H9 (cell line): ENCODE measurements at regions not wholly inside any gene's neighbourhood (a gene's known extent, or its start where the extent isn't known, plus 50 kb on each side); places are given as distances from the start of the nearest gene placed in this dataset.

Source experiments
- DNase-seq: peaks from one replicate; pipeline ENCODE4 v3.0.0-alpha.2; 2017
- H2AFZ ChIP-seq: one replicate; pipeline ENCODE4 v1.6.1; 2013; ENCODE audit warnings: mild to moderate bottlenecking, low read length, control low read depth, moderate library complexity
- H2AK5ac ChIP-seq: 2 replicates; pipeline ENCODE4 v1.6.1; 2013; ENCODE audit warnings: low read length, control low read depth, mixed read lengths; ENCODE audit not compliant: insufficient read length
- H2BK120ac ChIP-seq: one replicate; pipeline ENCODE4 v1.6.1; 2013; ENCODE audit warnings: low read depth, mild to moderate bottlenecking, low read length, control low read depth, inconsistent platforms; ENCODE audit not compliant: poor library complexity, severe bottlenecking
- H2BK12ac ChIP-seq: 2 replicates; pipeline ENCODE4 v1.6.1; 2013; ENCODE audit warnings: low read length, control low read depth, mixed read lengths, low read depth; ENCODE audit not compliant: insufficient read length
- H2BK15ac ChIP-seq: 2 replicates; pipeline ENCODE4 v1.6.1; 2013; ENCODE audit warnings: low read depth, low read length, control low read depth
- H2BK20ac ChIP-seq: one replicate; pipeline ENCODE4 v1.6.1; 2013; ENCODE audit warnings: low read depth, mild to moderate bottlenecking, low read length, control low read depth, inconsistent platforms; ENCODE audit not compliant: poor library complexity, severe bottlenecking
- H2BK5ac ChIP-seq: 2 replicates; pipeline ENCODE4 v1.6.1; 2013; ENCODE audit warnings: low read length, control low read depth, mixed read lengths; ENCODE audit not compliant: insufficient read length
- H3K14ac ChIP-seq: 2 replicates; pipeline ENCODE4 v1.6.1; 2013; ENCODE audit warnings: low read length, control low read depth; ENCODE audit not compliant: insufficient read depth
- H3K18ac ChIP-seq: 2 replicates; pipeline ENCODE4 v1.6.1; 2013; ENCODE audit warnings: low read depth, mild to moderate bottlenecking, mixed read lengths, low read length, control low read depth; ENCODE audit not compliant: insufficient read length
- H3K23ac ChIP-seq: 2 replicates; pipeline ENCODE4 v1.6.1; 2013; ENCODE audit warnings: low read length, control low read depth, mixed read lengths, low read depth; ENCODE audit not compliant: insufficient read length
- H3K23me2 ChIP-seq: 2 replicates; pipeline ENCODE4 v1.6.1; 2013; ENCODE audit warnings: low read depth, mild to moderate bottlenecking, mixed read lengths, low read length, control low read depth; ENCODE audit not compliant: insufficient read length, poor library complexity, severe bottlenecking
- H3K27ac ChIP-seq: 2 replicates; pipeline ENCODE4 v1.5.1; 2013; ENCODE audit warnings: low read length, control low read depth, mixed read lengths, low read depth; ENCODE audit not compliant: insufficient read length
- H3K27me3 ChIP-seq: 2 replicates; pipeline ENCODE4 v1.6.1; 2013; ENCODE audit warnings: low read length, control low read depth, inconsistent platforms; ENCODE audit not compliant: insufficient read depth
- H3K4ac ChIP-seq: 2 replicates; pipeline ENCODE4 v1.6.1; 2013; ENCODE audit warnings: low read depth, mild to moderate bottlenecking, control low read depth, inconsistent platforms, low read length, moderate library complexity
- H3K4me1 ChIP-seq: 2 replicates; pipeline ENCODE4 v1.6.1; 2013; ENCODE audit warnings: low read length, control low read depth, inconsistent platforms; ENCODE audit not compliant: insufficient read depth
- H3K4me2 ChIP-seq: 2 replicates; pipeline ENCODE4 v1.6.1; 2013; ENCODE audit warnings: low read length, control low read depth, mixed read lengths; ENCODE audit not compliant: insufficient read length, insufficient read depth
- H3K56ac ChIP-seq: 2 replicates; pipeline ENCODE4 v1.6.1; 2013; ENCODE audit warnings: low read depth, mild to moderate bottlenecking, mixed read lengths, low read length, control low read depth; ENCODE audit not compliant: insufficient read length
- H3K79me1 ChIP-seq: 2 replicates; pipeline ENCODE4 v1.6.1; 2013; ENCODE audit warnings: low read depth, mild to moderate bottlenecking, moderate library complexity, low read length, control low read depth, inconsistent platforms; ENCODE audit not compliant: insufficient read depth, poor library complexity, severe bottlenecking
- H3K79me2 ChIP-seq: 2 replicates; pipeline ENCODE4 v1.6.1; 2013; ENCODE audit warnings: low read length, control low read depth, inconsistent platforms; ENCODE audit not compliant: insufficient read depth
- H3K9ac ChIP-seq: 2 replicates; pipeline ENCODE4 v1.6.1; 2013; ENCODE audit warnings: low read length, control low read depth, mixed read lengths; ENCODE audit not compliant: insufficient read length; ENCODE audit errors: extremely low read depth
- H3K9me3 ChIP-seq: one replicate; pipeline ENCODE4 v1.6.1; 2013; ENCODE audit warnings: low read depth, low read length, inconsistent platforms; ENCODE audit not compliant: control insufficient read depth
- H3T11ph ChIP-seq: one replicate; pipeline ENCODE4 v1.6.1; 2013; ENCODE audit warnings: mild to moderate bottlenecking, low read length, control low read depth, inconsistent platforms
- H4K20me1 ChIP-seq: one replicate; pipeline ENCODE4 v1.6.1; 2013; ENCODE audit not compliant: control insufficient read depth, insufficient read length, insufficient read depth
- H4K5ac ChIP-seq: 2 replicates; pipeline ENCODE4 v1.6.1; 2013; ENCODE audit warnings: low read depth, mild to moderate bottlenecking, mixed read lengths, low read length, control low read depth; ENCODE audit not compliant: insufficient read length
- H4K8ac ChIP-seq: replicated peaks from 2 replicates; pipeline ENCODE4 v1.6.1; 2013; ENCODE audit warnings: low read length, control low read depth, mixed read lengths, low read depth; ENCODE audit not compliant: insufficient read length
- H4K91ac ChIP-seq: 2 replicates; pipeline ENCODE4 v1.6.1; 2013; ENCODE audit warnings: low read depth, mild to moderate bottlenecking, moderate library complexity, mixed read lengths, low read length, control low read depth; ENCODE audit not compliant: insufficient read length
- H3K27ac Mint-ChIP-seq, 3 experiments: 2 replicates in 2 of 3; 3 replicates in 1 of 3; pipeline ENCODE4 v1.8.0; 2020 to 2021; ENCODE audit warnings: mixed read lengths in 3 of 3, mild to moderate bottlenecking in 1 of 3, moderate library complexity in 1 of 3
- H3K27me3 Mint-ChIP-seq: 2 replicates; pipeline ENCODE4 v1.8.0; 2021; ENCODE audit warnings: low read depth, mild to moderate bottlenecking, moderate library complexity, mixed read lengths
- H3K36me3 Mint-ChIP-seq, 3 experiments: 2 replicates in 2 of 3; 3 replicates in 1 of 3; pipeline ENCODE4 v1.8.0; 2020 to 2021; ENCODE audit warnings: low read depth in 3 of 3, mixed read lengths in 3 of 3; ENCODE audit not compliant: insufficient read depth in 1 of 3
- H3K4me1 Mint-ChIP-seq, 2 experiments: 2 replicates each; pipeline ENCODE4 v1.8.0; 2020; ENCODE audit warnings: mixed read lengths in 2 of 2
- H3K4me3 Mint-ChIP-seq, 2 experiments: 2 replicates in 1 of 2; 3 replicates in 1 of 2; pipeline ENCODE4 v1.8.0; 2020 to 2021; ENCODE audit warnings: mild to moderate bottlenecking in 2 of 2, mixed read lengths in 2 of 2, moderate library complexity in 1 of 2
- H3K9me3 Mint-ChIP-seq, 2 experiments: 2 replicates in 1 of 2; 3 replicates in 1 of 2; pipeline ENCODE4 v1.8.0; 2020; ENCODE audit warnings: mild to moderate bottlenecking in 2 of 2, mixed read lengths in 2 of 2, moderate library complexity in 1 of 2
- CTCF ChIP-seq: fragments of 200-600 bp; sonication (generic); conservative IDR thresholded peaks from 3 replicates; pipeline ENCODE4 v1.8.0; 2021; ENCODE audit warnings: antibody characterized with exemption, mild to moderate bottlenecking
- WGBS: extraction: QIAGEN DNeasy Blood & Tissue Kit; methylation state at CpG from one replicate; pipeline ENCODE4 v1.1.7; 2013; ENCODE audit warnings: missing lambda C conversion rate, low lambda C conversion rate, mixed read lengths; ENCODE audit not compliant: insufficient read length; ENCODE audit errors: extremely low coverage; 5-methylcytosine and 5-hydroxymethylcytosine counted together

- Histone ChIP-seq H2BK120ac (no peak overlapping the region), H4K20me1 (no peaks in the 10 kb centered on the region), H3K4ac (no peak overlapping the region), H3K9ac (no peak overlapping the region), H3K9me3 (no peaks in the 10 kb centered on the region), H4K8ac (no peak overlapping the region), H3T11ph (no peak overlapping the region), H3K27ac (no peak overlapping the region), H2AFZ (no peak overlapping the region), H3K27me3 (no peaks in the 10 kb centered on the region), H4K91ac (no peak overlapping the region), H4K5ac (no peak overlapping the region), H3K79me2 (no peaks in the 10 kb centered on the region), H2AK5ac (no peak overlapping the region), H3K18ac (no peak overlapping the region), H2BK12ac (no peak overlapping the region), H3K56ac (no peak overlapping the region), H3K79me1 (no peaks in the 10 kb centered on the region), H2BK15ac (no peak overlapping the region), H3K23ac (no peak overlapping the region), H3K4me2 (no peak overlapping the region), H2BK5ac (no peak overlapping the region), H3K23me2 (no peaks in the 10 kb centered on the region), H3K4me1 (peaks cover 7% of the 10 kb centered on the region; the same call in 1 of the 2 replicates), H2BK20ac (no peak overlapping the region), H3K14ac (no peak overlapping the region)
- Mint-ChIP-seq H3K4me1 (peaks cover 21 to 32% of the 10 kb centered on the region in 2 experiments), H3K27me3 (no peaks in the 10 kb centered on the region), H3K9me3 (no peaks in the 10 kb centered on the region; a peak in 2 of 5 replicates), H3K27ac (peak overlapping the region in 2 of 3 experiments; percentile 38 to 73; a peak in 4 of 7 replicates), H3K4me3 (no peak overlapping the region; a peak in 1 of 5 replicates), H3K36me3 (peaks cover 0 to 5% (median 2%) of the 10 kb centered on the region in 3 experiments; a peak in 1 of 7 replicates)
- no peak for DNase-seq
- WGBS, result no CpG with 5 or more reads among the region's 5 CpGs
- TF ChIP-seq CTCF, result no peak
These were observed 421.3 kb downstream of the CETN3 start for GRCh38 chr5:89988129-89988810.
